HepG2 (cell line): ENCODE measurements at regions not wholly inside any gene's neighbourhood (a gene's known extent, or its start where the extent isn't known, plus 50 kb on each side); places are given as distances from the start of the nearest gene placed in this dataset.

Experiments
- ATAC-seq: fragments of 200-7000 bp; cut with Tn5 transposase; 3 replicates; pipeline ENCODE4 v1.9.1; 2020; ENCODE audit warnings: mild to moderate bottlenecking, moderate library complexity
- BruUV-seq: library from RNA; stranded (reverse); fragments of 400-500 nt; replicated peaks from 2 replicates; lab custom pipeline; 2021; lab: Mats Ljungman, UMichigan
- CTCF ChIA-PET: fragments of 300-600 bp; formaldehyde crosslinking; extraction: SDS; loops from one replicate; lab custom pipeline; 2021; ENCODE audit warnings: low total read pairs, inconsistent platforms, low intra/inter-chr PET ratio; lab: Yijun Ruan, JAX
- POLR2A ChIA-PET: fragments of 350-600 bp; sonication (Branson Sonifier 250); formaldehyde crosslinking; loops from one replicate; lab custom pipeline; 2020; ENCODE audit warnings: antibody characterized with exemption, inconsistent platforms; lab: Yijun Ruan, JAX
- DNase-seq: peaks from one replicate; pipeline ENCODE4 v3.0.0-alpha.2; 2015; ENCODE audit warnings: low spot score
- FAIRE-seq: peaks from 3 replicates; lab custom pipeline; 2011; peaks lifted over from hg19 to GRCh38; lab: Jason Lieb, UNC
- H2AFZ ChIP-seq: one replicate; pipeline ENCODE4 v1.6.1; 2011; ENCODE audit warnings: low read length, inconsistent platforms
- H3K27ac ChIP-seq: fragments of 300-600 bp; 3 replicates; pipeline ENCODE4 v1.8.0; 2011; ENCODE audit warnings: mixed run types, mild to moderate bottlenecking, mixed read lengths, low read length, inconsistent platforms; ENCODE audit not compliant: insufficient read depth; ENCODE audit errors: extremely low read length
- H3K27me3 ChIP-seq, 2 experiments: fragments of 200-600 bp in 1 of 2; 2 replicates in 1 of 2; 3 replicates in 1 of 2; pipeline versions ENCODE4 v1.6.0 to v1.8.0; 2011; ENCODE audit warnings: low read length in 2 of 2, mild to moderate bottlenecking in 2 of 2, moderate library complexity in 2 of 2, inconsistent platforms in 1 of 2; ENCODE audit not compliant: insufficient read depth in 2 of 2, control insufficient read depth in 1 of 2
- H3K36me3 ChIP-seq, 2 experiments: fragments of 200-600 bp in 1 of 2; replicated peaks in 1 of 2; 2 replicates in 1 of 2; 3 replicates in 1 of 2; pipeline versions ENCODE4 v1.5.1 to v1.8.0; 2011; ENCODE audit warnings: low read length in 2 of 2, inconsistent platforms in 1 of 2; ENCODE audit not compliant: insufficient read depth in 2 of 2, control insufficient read depth in 1 of 2
- H3K4me1 ChIP-seq: 2 replicates; pipeline ENCODE4 v1.5.1; 2012; ENCODE audit warnings: low read length, inconsistent platforms; ENCODE audit not compliant: insufficient read depth
- H3K4me2 ChIP-seq: 2 replicates; pipeline ENCODE4 v1.6.0; 2011; ENCODE audit warnings: low read depth, low read length, inconsistent platforms
- H3K4me3 ChIP-seq, 3 experiments: fragments of 200-600 bp in 1 of 3; sonication (generic), shearing (Covaris generic) in 1 of 3; replicated peaks in 1 of 3; 2 replicates each; pipeline ENCODE4 v1.5.1; 2011 to 2016; ENCODE audit warnings: low read length in 3 of 3, inconsistent platforms in 2 of 3, low read depth in 2 of 3, mild to moderate bottlenecking in 2 of 3, control low read depth in 1 of 3, mixed read lengths in 1 of 3; ENCODE audit not compliant: insufficient read depth in 1 of 3
- H3K79me2 ChIP-seq: one replicate; pipeline ENCODE4 v1.6.1; 2011; ENCODE audit warnings: low read length, inconsistent platforms; ENCODE audit not compliant: insufficient read depth
- H3K9ac ChIP-seq: 2 replicates; pipeline ENCODE4 v1.6.0; 2011; ENCODE audit warnings: mild to moderate bottlenecking, low read depth, low read length, inconsistent platforms; ENCODE audit not compliant: insufficient read depth
- H3K9me3 ChIP-seq: 2 replicates; pipeline ENCODE4 v1.5.1; 2012; ENCODE audit warnings: mild to moderate bottlenecking, low read length
- H4K20me1 ChIP-seq: 2 replicates; pipeline ENCODE4 v1.6.0; 2011; ENCODE audit warnings: inconsistent platforms, mild to moderate bottlenecking, low read length, moderate library complexity; ENCODE audit not compliant: insufficient read depth
- ATAD3A ChIP-seq: sonication (generic); formaldehyde crosslinking; IDR thresholded peaks from 2 replicates; pipeline ENCODE4 v1.4.0; 2020; ENCODE audit warnings: missing genetic modification reagents
- ATF3 ChIP-seq: sonication (generic); formaldehyde crosslinking; IDR thresholded peaks from 2 replicates; pipeline ENCODE4 v1.4.0; 2020; ENCODE audit warnings: missing genetic modification reagents
- DMAP1 ChIP-seq: IDR thresholded peaks from 2 replicates; pipeline ENCODE4 v1.6.1; 2016
- IRF2 ChIP-seq: IDR thresholded peaks from 2 replicates; pipeline ENCODE4 v1.6.1; 2018; ENCODE audit warnings: missing genetic modification reagents, missing compliant biosample characterization
- KLF6 ChIP-seq: IDR thresholded peaks from 2 replicates; pipeline ENCODE4 v1.8.0; 2016; ENCODE audit warnings: missing biosample characterization, missing genetic modification reagents
- MYC ChIP-seq: sonication (generic); formaldehyde crosslinking; IDR thresholded peaks from 2 replicates; pipeline ENCODE4 v1.9.0; 2021; ENCODE audit warnings: missing genetic modification reagents, borderline replicate concordance
- NR2C2 ChIP-seq: sonication (generic); formaldehyde crosslinking; IDR thresholded peaks from 2 replicates; pipeline ENCODE4 v1.4.0; 2020; ENCODE audit warnings: missing genetic modification reagents, mild to moderate bottlenecking, moderate library complexity, borderline replicate concordance
- TARDBP ChIP-seq: sonication (generic); formaldehyde crosslinking; IDR thresholded peaks from 2 replicates; pipeline ENCODE4 v1.8.0; 2022; ENCODE audit warnings: mild to moderate bottlenecking, missing genetic modification reagents
- THAP9 ChIP-seq: sonication (generic); formaldehyde crosslinking; IDR thresholded peaks from 2 replicates; pipeline ENCODE4; 2020; ENCODE audit warnings: missing genetic modification reagents, mild to moderate bottlenecking, borderline replicate concordance
- ZNF24 ChIP-seq: fragments of 450-650 bp; IDR thresholded peaks from 2 replicates; pipeline ENCODE4 v1.6.1; 2017; ENCODE audit warnings: antibody characterized with exemption, mild to moderate bottlenecking
- ZNF614 ChIP-seq: IDR thresholded peaks from 2 replicates; pipeline ENCODE4 v1.6.1; 2018; ENCODE audit warnings: missing biosample characterization, missing genetic modification reagents, inconsistent platforms, borderline replicate concordance
- WGBS: methylation state at CpG from one replicate; pipeline ENCODE4 v1.1.6; 2017; ENCODE audit warnings: low lambda C conversion rate; 5-methylcytosine and 5-hydroxymethylcytosine counted together
- in situ Hi-C: cut with HindIII; loops from 2 replicates; pipeline ENCODE4 v1.10.0; 2017; ENCODE audit warnings: low pct_unique_long_range_greater_than_20kb; ENCODE audit not compliant: extremely low pct_ligation_motif_present
- intact Hi-C: fragments of 100-400 bp; cut with micrococcal nuclease; formaldehyde crosslinking; loops from one replicate; pipeline ENCODE4 v1.10.0; 2022; ENCODE audit not compliant: unreplicated experiment

- in situ Hi-C loops (no loop called here), intact Hi-C loops (no loop called here)
- ATAC-seq (no peak), FAIRE-seq (no peak), DNase-seq (no peak)
- H3K79me2 ChIP-seq: no peaks in the 10 kb centered on the region
- peaks cover 67% of the 10 kb centered on the region for H3K9me3 ChIP-seq
- TF ChIP-seq KLF6 (no peak), THAP9 (CRISPR knock-in tag) (no peak), DMAP1 (CRISPR knock-in tag) (no peak), ATF3 (CRISPR knock-in tag) (no peak), ZNF614 (CRISPR knock-in tag) (no peak), ZNF24 (no peak), NR2C2 (CRISPR knock-in tag) (no peak), ATAD3A (CRISPR knock-in tag) (no peak), TARDBP (CRISPR knock-in tag) (no peak), IRF2 (CRISPR knock-in tag) (no peak), MYC (CRISPR knock-in tag) (no peak)
- H3K4me2 ChIP-seq: no peak overlapping the region
- no TSS peak for BruUV-seq
- H3K27me3 ChIP-seq: no peaks in the 10 kb centered on the region
- ChIA-PET POLR2A (no interaction called here), CTCF (no interaction called here)
- no peaks in the 10 kb centered on the region for H3K4me1 ChIP-seq
- H3K4me3 ChIP-seq: no peak overlapping the region
- no peaks in the 10 kb centered on the region for H3K36me3 ChIP-seq
- 0% methylated on average over 2 of the region's 2 CpGs for WGBS
- no peak overlapping the region for H2AFZ ChIP-seq
- H3K27ac ChIP-seq: no peak overlapping the region
- no peak overlapping the region for H3K9ac ChIP-seq
- no peaks in the 10 kb centered on the region for H4K20me1 ChIP-seq
These were observed 1075.8 kb upstream of the TMEM132C start for GRCh38 chr12:127191129-127191528.
